ENCODE measurements at regions not wholly inside any gene's neighbourhood (a gene's known extent, or its start where the extent isn't known, plus 50 kb on each side); places are given as distances from the start of the nearest gene placed in this dataset.

- no peak for DNase-seq (ENCODE audit: low read depth in 1 of 2, low spot score in 1 of 2)
- H3K4me3 ChIP-seq (replicated peaks; ENCODE audit: insufficient read depth, low read length), result no peak overlapping the region
- no peak overlapping the region for H3K27ac ChIP-seq (replicated peaks)
- H3K27me3 ChIP-seq (ENCODE audit: insufficient read depth, poor library complexity, severe bottlenecking), result no peaks in the 10 kb centered on the region
- TF ChIP-seq REST (IDR thresholded peaks at IDR 0.05; ENCODE audit: insufficient replicate concordance, low read depth) (no peak), SPI1 (IDR thresholded peaks at IDR 0.05; ENCODE audit: borderline replicate concordance, low read depth) (no peak), POLR2AphosphoS5 (IDR thresholded peaks at IDR 0.05; ENCODE audit: low read depth) (no peak), GABPA (IDR thresholded peaks at IDR 0.05; ENCODE audit: low read depth) (no peak), CTCF (IDR thresholded peaks at IDR 0.05; ENCODE audit: insufficient read depth, low read length) (no peak)
Measured at GRCh38 chr21:15195104-15195503, 130.3 kb upstream of the NRIP1 start.

- TF ChIP-seq CTCF (IDR thresholded peaks at IDR 0.05; ENCODE audit: insufficient read depth, low read length) (no peak), POLR2AphosphoS5 (IDR thresholded peaks at IDR 0.05; ENCODE audit: low read depth) (no peak), SPI1 (IDR thresholded peaks at IDR 0.05; ENCODE audit: borderline replicate concordance, low read depth) (no peak), REST (IDR thresholded peaks at IDR 0.05; ENCODE audit: insufficient replicate concordance, low read depth) (no peak), GABPA (IDR thresholded peaks at IDR 0.05; ENCODE audit: low read depth) (no peak)
- no peaks in the 10 kb centered on the region for H3K27me3 ChIP-seq (ENCODE audit: insufficient read depth, poor library complexity, severe bottlenecking)
- H3K27ac ChIP-seq (replicated peaks), result no peak overlapping the region
- DNase-seq (ENCODE audit: low read depth in 1 of 2, low spot score in 1 of 2), result no peak
- H3K4me3 ChIP-seq (replicated peaks; ENCODE audit: insufficient read depth, low read length), result no peak overlapping the region
Measured at GRCh38 chr21:15195768-15196167, 131.0 kb upstream of the NRIP1 start.

- H3K27ac ChIP-seq (replicated peaks), result no peak overlapping the region
- TF ChIP-seq GABPA (IDR thresholded peaks at IDR 0.05; ENCODE audit: low read depth) (no peak), REST (IDR thresholded peaks at IDR 0.05; ENCODE audit: insufficient replicate concordance, low read depth) (no peak), CTCF (IDR thresholded peaks at IDR 0.05; ENCODE audit: insufficient read depth, low read length) (no peak), POLR2AphosphoS5 (IDR thresholded peaks at IDR 0.05; ENCODE audit: low read depth) (no peak), SPI1 (IDR thresholded peaks at IDR 0.05; ENCODE audit: borderline replicate concordance, low read depth) (no peak)
- no peaks in the 10 kb centered on the region for H3K27me3 ChIP-seq (ENCODE audit: insufficient read depth, poor library complexity, severe bottlenecking)
- no peak overlapping the region for H3K4me3 ChIP-seq (replicated peaks; ENCODE audit: insufficient read depth, low read length)
- DNase-seq (ENCODE audit: low read depth in 1 of 2, low spot score in 1 of 2), result no peak
Measured at GRCh38 chr21:15197696-15198095, 132.9 kb upstream of the NRIP1 start.
